ENCODE measurements at regions not wholly inside any gene's neighbourhood (a gene's known extent, or its start where the extent isn't known, plus 50 kb on each side); places are given as distances from the start of the nearest gene placed in this dataset.

DNA sequence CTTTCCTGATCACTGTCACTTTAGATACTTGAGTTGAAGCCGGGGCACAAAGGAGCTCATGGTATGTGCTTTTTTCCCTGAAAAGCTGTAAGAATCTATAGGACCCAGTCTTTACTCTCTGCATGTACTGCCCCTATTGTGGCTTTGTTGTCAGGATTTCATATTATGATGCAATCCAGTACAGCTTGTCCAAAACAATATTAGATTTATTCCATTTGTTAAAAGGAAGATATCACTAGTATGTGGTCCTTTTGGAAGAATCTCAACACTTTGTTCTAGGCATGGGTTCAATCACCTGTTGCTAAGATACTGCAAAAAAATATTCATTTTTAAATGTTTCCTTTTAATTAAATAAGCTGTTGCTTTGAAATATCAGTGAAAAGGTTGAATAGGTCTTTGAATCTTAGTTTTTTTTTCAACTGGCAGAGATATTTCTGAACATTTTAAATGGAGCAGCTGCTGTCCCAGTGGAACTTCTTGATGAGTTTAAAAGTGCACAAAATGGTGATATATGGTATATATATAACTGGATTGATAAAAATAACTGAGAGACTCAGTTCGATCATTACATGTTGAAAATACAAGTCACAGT lies 256.6 kb upstream of the NT5C1B start:
- ATAC-seq (ENCODE audit: low FRiP score in 2 of 2) (peak in 1 of 2 donors; percentile 66), DNase-seq (no peak)
- Histone ChIP-seq H3K4me1 (no peaks in the 10 kb centered on the region), H3K36me3 (no peaks in the 10 kb centered on the region), H3K27ac (no peak overlapping the region), H3K27me3 (no peaks in the 10 kb centered on the region), H3K9me3 (no peaks in the 10 kb centered on the region), H3K4me3 (no peak overlapping the region)
- TF ChIP-seq POLR2A (IDR thresholded peaks at IDR 0.05) (no peak), POLR2AphosphoS5 (IDR thresholded peaks at IDR 0.05) (no peak), EP300 (IDR thresholded peaks at IDR 0.05) (no peak)
- 75 to 81% methylated on average over 2 of the region's 2 CpGs for WGBS, 2 donors

GRCh38 chr2:18842836-18843235 lies 253.5 kb upstream of the NT5C1B start:
- H3K9me3 ChIP-seq = no peaks in the 10 kb centered on the region
- H3K27me3 ChIP-seq = no peaks in the 10 kb centered on the region
- no peak overlapping the region for H3K27ac ChIP-seq
- no peaks in the 10 kb centered on the region for H3K36me3 ChIP-seq
- WGBS, 2 donors = 84 to 94% methylated on average over 3 to 5 of the region's 5 CpGs
- H3K4me1 ChIP-seq = no peaks in the 10 kb centered on the region
- ATAC-seq (ENCODE audit: low FRiP score in 2 of 2) (no peak), DNase-seq (no peak)
- TF ChIP-seq POLR2A (IDR thresholded peaks at IDR 0.05) (no peak), POLR2AphosphoS5 (IDR thresholded peaks at IDR 0.05) (no peak), CTCF (IDR thresholded peaks at IDR 0.05) (no peak), EP300 (IDR thresholded peaks at IDR 0.05) (no peak)
- H3K4me3 ChIP-seq = no peak overlapping the region

DNA sequence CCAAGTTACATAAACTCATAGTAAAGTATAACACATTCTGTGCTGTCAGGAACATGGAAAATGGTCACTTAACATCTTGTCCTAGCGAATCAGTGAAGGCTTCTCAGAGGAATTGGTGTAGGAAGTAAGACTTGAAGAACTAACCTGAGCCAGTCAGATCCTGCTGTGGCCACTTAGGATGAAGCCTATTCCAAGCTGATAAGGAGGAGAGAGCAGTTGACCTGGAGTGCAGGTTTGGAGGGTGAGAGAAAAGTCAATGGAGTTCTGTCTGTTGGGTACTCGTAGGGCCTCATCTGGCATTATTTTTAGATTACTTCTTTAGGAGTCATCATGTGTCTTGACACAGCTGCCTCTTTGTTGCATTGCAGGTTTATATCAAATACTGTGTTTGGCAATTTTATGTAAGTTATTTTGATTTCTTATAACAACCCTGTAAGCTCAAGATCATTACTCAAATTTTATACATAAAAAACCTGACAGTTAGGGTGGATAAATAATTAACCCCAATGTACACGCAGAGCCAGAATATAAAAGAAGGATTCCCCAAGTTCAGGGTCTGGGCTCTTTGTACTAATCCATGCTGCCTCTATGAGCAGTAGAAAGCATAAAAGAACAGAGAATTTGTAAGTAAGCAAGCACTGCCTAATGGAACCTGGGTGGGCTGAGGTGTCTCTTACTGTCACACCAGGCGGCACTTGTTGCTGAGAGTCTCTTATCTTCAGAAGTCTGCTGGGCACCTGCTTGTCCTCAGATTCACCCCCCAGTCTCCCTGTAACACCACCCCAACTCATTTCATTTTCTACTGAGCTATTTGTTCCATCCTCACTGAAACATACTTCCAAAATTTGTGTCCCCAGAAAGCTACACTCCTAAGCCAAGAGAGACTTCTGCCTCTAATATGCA lies 252.1 kb upstream of the NT5C1B start:
- no peak for TF ChIP-seq POLR2AphosphoS5 (IDR thresholded peaks at IDR 0.05)
- no peak for TF ChIP-seq CTCF (IDR thresholded peaks at IDR 0.05)
- TF ChIP-seq POLR2A (IDR thresholded peaks at IDR 0.05) = no peak
- no peak for TF ChIP-seq EP300 (IDR thresholded peaks at IDR 0.05)
- Histone ChIP-seq H3K27ac (no peak overlapping the region), H3K4me3 (no peak overlapping the region), H3K4me1 (no peaks in the 10 kb centered on the region), H3K36me3 (no peaks in the 10 kb centered on the region), H3K27me3 (no peaks in the 10 kb centered on the region), H3K9me3 (no peaks in the 10 kb centered on the region)
- 78 to 87% methylated on average over 4 of the region's 4 CpGs for WGBS, 2 donors
- DNase-seq (no peak), ATAC-seq (ENCODE audit: low FRiP score in 2 of 2) (no peak)

DNA sequence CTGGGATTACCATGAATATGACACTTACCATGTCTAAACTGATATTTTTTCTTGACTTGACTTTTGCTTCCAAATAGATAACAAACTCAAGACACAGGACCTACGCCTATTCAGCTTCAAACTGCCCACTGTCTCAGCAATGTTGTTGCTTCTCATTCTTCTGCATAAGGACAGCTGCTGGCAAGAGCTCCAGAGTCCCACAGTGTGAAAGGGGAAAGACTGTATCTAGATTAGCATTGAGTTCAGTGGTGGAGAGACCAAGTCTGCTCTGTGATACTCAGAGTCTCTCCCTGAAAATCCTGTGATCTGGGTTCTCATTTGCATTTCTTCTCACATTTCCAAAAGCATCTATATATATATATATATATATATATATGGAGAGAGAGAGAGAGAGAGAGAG lies 247.9 kb upstream of the NT5C1B start:
- WGBS, 2 donors = 94 to 96% methylated on average over 1 of the region's 1 CpG
- Histone ChIP-seq H3K27ac (no peak overlapping the region), H3K27me3 (no peaks in the 10 kb centered on the region), H3K9me3 (no peaks in the 10 kb centered on the region), H3K4me1 (no peaks in the 10 kb centered on the region), H3K4me3 (no peak overlapping the region), H3K36me3 (no peaks in the 10 kb centered on the region)
- DNase-seq = no peak
- no peak for ATAC-seq (ENCODE audit: low FRiP score in 2 of 2)
- TF ChIP-seq CTCF (IDR thresholded peaks at IDR 0.05) = no peak
- no peak for TF ChIP-seq POLR2AphosphoS5 (IDR thresholded peaks at IDR 0.05)
- TF ChIP-seq POLR2A (IDR thresholded peaks at IDR 0.05) = no peak
- TF ChIP-seq EP300 (IDR thresholded peaks at IDR 0.05) = no peak

DNA sequence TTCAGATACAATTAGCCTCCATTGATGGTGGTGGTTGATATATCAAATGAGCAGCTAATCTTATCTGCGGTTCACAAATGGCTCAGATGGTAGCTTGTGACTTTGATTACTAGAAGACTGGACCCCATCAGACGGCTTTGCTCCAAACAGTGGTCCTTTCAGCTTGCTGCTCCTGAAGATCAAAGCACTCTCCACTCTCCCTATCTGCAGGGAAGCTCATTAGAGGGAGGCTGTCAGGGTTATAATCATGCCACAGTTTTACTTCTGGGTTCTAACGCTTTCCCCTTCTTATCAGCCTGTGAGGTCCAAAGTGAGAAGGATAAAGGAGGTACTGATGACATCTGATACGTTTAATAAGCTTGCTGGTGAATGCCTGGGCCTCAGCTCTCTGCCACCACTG lies 247.1 kb upstream of the NT5C1B start:
- Histone ChIP-seq H3K36me3 (no peaks in the 10 kb centered on the region), H3K9me3 (no peaks in the 10 kb centered on the region), H3K4me1 (peaks cover 0 to 3% (median 0%) of the 10 kb centered on the region in 4 donors), H3K27me3 (no peaks in the 10 kb centered on the region), H3K4me3 (no peak overlapping the region), H3K27ac (no peak overlapping the region)
- no peak for TF ChIP-seq EP300 (IDR thresholded peaks at IDR 0.05)
- TF ChIP-seq POLR2A (IDR thresholded peaks at IDR 0.05) = no peak
- TF ChIP-seq POLR2AphosphoS5 (IDR thresholded peaks at IDR 0.05) = no peak
- no peak for TF ChIP-seq CTCF (IDR thresholded peaks at IDR 0.05)
- DNase-seq (no peak), ATAC-seq (ENCODE audit: low FRiP score in 2 of 2) (no peak)
- WGBS, 2 donors = 76 to 83% methylated on average over 4 of the region's 4 CpGs

All from upper lobe of left lung (tissue), 6 donors.